GDM1 (cell line): ENCODE measurements at regions not wholly inside any gene's neighbourhood (a gene's known extent, or its start where the extent isn't known, plus 50 kb on each side); places are given as distances from the start of the nearest gene placed in this dataset.

Source experiments
- DNase-seq: peaks from one replicate; lab custom pipeline; 2025; lab: John Stamatoyannopoulos, UW

DNA sequence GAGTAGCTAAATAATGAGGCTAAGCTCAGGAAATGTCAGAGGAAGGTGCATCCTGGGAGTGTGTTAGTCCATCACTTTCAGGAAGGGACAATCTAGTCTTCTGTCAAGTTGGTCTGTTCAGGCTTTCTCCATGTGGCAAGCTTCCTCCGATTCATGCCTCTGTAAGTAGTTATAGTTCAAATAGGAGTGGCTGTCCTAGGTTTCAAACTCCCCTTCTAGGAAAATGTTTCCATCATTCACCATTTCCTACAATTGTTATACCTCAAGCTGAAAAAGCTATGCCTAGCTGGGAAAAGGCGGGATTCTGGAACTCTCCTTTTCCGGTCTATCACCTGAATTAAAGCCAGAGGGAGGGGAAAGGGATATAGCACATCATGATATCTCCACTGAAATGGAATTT lies 287.7 kb upstream of the ZSWIM2 start:
- DNase-seq, result no peak

DNA sequence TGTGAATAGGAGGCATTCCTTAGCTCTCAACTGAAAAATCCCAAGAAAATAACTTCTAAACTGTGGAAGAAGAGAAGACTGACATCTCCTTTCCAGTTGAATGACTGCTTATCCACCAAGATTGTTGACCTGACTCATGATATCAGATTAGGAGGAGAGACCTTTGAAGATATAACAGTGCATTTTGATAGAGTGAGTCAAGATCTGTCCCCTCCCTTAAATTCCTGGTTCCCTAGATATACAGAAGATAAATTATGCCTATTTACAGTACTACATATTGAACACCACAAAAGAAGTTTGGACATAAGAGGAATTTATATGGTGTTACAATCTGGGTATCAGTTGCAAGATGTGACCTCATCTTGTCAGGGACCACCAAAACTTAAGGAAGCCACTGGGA lies 285.3 kb upstream of the ZSWIM2 start:
- no peak for DNase-seq

DNA sequence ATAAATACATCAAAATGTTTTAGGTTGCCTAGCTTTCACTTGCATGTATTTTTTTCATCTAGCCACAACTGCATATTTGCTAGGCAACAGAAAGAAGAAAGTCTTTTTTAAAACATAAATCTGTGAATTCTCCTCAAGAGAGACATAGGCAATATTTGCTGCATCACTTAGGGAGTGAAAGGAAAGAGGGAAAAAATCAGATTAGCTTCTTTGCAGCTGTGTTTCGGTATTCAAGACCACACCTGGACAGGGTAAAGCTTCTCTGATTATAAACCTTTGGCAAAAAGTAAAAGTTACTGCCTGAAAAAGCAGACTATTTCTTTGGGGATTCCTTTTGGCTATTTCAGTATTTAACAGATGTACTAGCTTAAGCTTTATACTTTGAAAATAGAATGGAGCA lies 280.9 kb upstream of the ZSWIM2 start:
- no peak for DNase-seq

DNA sequence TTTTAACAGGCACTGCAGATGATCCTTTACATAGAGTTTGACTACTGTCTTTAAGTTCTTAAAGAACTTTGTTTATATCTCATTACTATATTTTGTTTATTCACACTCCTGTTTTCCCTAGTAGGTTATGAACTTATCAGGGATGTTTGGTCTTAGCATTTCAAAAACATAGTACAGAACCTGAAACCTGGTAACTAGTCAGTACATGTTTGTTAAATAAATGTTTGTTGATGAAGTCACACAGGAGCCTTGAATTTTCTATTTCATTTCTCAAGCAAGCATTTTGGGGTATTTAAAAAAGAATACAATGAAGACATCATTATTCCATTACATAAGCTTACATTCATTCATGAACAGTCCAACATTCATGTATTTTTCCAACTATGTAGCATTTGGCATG lies 280.3 kb upstream of the ZSWIM2 start:
- DNase-seq, result no peak

DNA sequence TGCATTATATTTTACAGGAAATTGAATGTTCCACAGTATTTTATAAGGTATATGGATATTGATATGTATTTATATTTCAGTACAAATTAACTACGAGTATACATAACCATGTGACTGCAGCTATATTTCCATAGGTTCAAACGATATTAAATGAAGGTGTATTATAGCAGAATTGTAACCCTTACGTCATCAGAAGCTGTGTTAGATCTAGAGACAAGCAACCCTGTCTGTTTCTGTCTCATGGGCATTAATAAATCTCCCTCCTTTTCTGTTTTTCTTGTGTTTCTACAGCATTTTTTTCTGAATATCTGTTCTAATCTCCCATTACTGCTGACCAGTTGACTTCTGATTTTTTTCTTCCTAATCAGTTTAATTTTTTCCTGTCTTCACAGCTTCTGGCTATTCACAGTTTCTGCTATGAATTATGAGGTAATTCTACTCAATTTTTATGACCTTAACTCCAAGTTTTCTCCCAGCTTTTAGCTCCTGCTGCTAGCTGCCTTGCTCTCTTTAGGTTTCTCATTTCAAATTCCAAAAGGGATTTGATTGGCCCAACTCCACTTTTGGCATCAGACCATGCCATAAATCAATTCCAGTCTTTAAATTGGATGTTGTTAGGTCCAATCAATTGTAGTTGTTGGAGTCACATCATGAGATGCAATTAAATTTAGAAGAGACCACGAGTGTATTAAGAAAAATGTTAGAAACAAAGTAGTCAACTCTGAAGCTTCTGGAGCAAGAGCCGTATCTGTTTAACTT lies 277.5 kb upstream of the ZSWIM2 start:
- DNase-seq, result no peak

DNA sequence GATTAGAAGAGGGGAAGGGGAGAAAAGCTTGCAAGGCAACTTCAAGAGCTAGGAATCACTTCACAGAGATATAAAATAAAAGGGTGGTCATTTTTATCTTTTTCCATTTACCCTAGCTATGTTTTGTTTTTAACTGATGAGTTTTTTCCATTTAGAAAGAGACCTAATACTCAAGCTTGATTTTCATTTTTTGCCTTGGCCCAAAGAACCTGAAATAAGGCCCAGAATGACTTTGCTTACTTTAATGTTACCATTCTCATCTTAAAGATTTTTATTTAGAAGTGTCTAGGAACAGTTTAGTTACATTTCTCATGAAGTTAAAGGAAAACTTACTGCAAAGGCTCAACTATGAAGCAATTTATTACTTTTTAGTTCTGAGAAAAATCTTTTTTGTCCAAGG lies 276.3 kb upstream of the ZSWIM2 start:
- DNase-seq, result no peak

DNA sequence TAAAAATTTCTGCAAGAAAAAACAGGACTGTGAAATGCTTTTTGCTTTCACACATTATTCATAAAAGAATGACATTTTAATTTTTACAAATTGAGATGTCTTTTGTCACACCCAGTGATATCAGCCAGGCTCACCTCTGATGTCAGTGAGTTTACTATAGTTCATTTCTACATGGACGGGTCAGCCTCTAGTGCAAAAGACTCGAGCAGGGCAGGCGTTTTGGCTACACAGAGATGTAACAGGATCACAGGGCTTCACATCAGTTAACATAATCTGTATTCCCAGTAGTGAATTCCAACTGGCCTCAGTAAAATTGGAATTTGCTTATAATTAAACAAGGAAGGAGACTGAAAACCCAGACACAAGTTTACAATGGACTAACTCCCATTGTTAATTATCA lies 275.6 kb upstream of the ZSWIM2 start:
- DNase-seq, result no peak

DNA sequence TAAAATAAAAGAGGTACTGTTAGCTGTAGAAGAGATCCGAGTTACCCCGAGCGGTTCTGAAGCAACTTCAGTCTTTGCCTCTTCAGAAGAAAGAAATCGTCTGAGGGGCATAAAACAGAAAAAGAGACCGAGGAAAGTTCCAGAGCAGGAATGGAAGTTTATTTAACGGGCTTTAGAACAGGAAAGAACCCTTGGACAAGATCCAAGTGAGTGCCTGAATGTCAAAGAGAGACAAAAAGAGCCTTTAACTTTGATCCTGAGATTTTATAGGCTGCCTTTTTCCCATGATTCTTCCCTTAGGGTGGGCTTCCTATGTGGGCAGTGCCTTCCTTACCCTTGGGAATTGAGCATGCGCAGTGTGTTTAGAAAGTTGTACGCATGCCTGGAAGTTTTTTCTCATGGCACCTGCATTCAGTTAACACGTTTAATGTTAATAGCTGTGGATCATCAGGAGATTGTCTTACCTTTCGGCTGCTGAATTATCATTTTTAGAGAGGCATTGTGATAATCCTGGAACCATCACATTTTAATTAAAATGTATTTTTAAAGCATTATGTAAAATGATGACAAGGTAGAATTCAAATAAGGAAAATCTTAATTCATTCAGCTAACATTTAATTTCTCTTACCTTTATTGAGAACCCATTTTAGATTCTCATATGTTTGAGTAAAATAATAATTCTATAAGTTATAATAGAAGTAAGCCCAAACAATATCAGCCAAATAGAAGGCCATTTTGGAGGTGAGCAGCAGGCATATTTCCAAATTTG lies 269.5 kb upstream of the ZSWIM2 start:
- no peak for DNase-seq

DNA sequence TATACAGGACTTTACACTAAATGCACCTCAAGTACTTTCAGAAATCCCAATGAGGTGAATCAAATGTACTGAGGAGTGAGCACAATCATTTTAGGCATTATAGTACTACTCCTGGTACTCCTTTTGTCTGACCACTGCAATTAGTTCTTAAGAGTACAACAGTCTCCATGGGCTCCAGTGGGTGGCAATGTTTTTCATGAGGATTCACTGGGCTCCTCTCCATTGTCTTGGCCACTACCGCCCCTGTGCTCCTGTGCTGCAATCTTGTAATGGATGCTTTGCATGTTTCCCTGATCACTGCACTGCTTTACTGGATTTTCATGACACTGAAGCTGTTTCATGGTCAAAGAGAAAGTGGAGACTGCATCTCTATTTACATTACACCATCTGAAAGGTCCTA lies 268.5 kb upstream of the ZSWIM2 start:
- DNase-seq, result no peak

DNA sequence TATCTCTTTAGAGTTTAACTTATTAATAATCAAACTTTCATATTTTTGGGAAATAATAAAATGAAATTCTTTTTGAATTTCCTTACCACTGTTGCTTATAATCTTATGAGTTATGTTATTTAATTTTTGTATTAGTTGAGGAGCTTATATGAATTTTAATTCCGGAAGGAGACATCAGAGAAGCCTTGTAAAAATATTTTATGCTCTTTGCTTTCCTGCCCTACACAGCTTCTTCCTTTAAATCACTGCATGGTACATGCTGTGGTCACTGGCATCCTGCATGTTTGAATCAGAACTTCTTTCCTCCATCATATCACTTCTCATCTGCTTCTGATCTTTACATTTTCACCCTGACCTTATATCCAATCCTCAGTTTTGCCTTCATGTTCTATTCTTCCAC lies 266.7 kb upstream of the ZSWIM2 start:
- no peak for DNase-seq

DNA sequence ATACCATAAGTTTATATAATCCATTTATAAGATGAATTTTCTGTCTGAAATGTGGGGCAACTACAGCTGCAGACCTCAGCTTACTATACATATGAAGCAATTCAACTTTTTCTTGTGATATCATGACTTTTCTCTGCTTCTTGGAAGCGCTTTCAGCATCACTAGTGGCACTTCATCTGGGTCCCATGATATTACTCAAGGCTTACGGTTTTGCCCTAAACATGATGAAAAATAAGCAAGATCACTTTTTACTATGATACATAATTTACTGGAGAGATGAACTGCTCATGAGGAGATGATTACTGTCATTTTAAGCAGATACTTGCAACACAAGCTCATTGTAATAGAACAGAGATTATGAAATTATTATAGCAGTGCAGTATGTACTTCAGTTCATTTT lies 258.0 kb upstream of the ZSWIM2 start:
- DNase-seq, result no peak

DNA sequence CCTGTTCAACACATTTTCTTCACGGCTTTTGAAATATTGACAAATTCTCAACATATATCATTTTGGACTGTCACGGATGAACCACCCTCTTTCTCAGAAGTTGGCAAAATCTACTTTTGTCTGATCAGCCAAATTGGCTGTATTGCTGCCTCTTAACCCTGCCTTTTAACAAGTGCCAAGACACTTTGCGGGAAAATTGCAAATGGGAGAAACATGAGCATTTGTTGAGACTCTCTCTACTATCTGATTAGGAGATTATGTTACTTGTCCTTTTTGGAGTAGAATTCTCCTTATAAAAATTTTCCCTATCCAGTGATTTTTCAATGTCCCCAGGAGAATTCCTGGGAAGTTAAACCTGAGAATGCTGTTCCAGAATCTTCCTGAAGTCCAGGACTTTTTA lies 256.2 kb upstream of the ZSWIM2 start:
- no peak for DNase-seq

DNA sequence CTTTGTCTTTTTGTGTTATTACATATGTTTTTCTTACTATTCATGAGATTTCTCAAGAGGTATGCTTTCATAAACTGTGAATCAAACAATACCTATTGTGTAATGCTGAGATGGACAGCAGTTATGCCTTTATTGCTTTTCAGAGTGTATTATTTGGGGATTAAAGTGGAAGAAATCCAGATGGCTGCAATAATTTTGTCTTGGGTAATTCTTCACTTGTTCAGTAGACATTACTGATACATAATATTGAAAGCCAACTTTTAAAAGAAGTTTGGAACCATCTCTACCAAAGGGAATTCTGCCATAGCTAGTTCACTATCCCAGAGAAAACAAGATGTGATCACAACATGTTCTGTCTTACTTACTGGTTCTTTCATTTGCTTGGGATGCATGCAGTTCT lies 253.4 kb upstream of the ZSWIM2 start:
- DNase-seq, result no peak

DNA sequence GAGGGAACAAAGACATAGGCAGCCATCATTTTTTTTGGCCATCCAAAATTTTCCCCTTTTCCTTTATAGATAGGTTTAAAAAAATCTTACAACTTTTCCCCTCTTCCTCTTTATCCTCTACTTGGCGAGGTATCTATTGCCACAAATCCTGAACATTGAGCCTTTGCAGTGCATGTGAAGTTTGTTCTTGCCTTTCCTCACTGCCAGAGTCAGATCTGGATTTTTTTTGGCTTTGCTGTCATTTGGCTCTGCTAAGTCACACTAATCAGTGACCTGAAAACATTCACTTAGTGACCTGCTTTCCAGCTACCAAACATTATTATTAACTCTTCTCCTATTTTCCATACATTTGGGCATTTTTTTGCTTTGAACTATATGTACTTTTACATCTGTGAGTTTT lies 249.2 kb upstream of the ZSWIM2 start:
- no peak for DNase-seq

DNA sequence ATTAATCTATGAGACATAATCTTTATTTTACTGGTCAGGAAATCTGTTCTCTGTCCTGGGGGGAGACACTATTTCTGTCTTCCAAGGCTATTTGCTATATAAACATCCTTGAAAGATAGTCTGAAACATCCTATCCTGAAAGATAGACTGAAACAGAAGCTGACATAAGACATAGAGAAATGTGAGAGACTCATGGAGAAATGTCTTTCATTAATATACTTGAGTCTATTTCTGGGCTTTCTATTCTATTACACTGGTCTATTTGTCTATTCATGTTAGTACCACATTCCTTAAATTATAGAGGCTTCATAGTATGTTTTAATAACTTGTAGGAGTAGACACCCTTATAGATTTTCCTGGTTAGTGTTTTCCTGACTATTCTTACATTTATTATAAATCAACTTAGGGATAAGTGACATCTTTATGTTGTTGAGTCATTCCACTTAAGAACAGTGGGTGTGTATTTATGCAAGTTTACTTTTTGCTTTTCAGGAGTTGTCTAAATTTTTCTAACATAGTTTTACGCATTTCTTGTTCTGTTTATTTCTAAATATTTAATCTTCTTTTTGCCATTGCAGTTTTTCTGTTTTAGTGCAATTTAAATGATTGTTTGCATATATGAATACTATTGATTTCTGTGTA lies 244.9 kb upstream of the ZSWIM2 start:
- no peak for DNase-seq

DNA sequence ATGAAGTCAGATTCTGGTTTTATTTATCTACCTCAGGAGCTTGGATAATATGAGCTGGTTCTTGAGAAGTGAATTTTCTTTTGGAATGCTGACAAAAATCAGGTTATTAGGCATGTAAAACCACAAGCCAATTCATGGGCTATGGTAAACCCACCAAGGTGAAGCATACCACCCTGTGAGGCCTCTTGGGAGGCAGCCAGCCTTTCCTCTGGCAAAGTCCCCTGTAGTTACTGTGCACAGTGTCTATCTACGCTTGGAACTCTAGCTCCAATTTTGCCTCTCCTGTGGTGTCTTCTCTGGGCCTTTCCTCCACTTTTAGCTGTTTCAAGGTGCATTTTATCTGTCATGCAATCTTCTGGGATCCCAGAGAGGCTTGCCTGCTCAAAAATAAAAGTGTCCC lies 242.7 kb upstream of the ZSWIM2 start:
- DNase-seq, result no peak

DNA sequence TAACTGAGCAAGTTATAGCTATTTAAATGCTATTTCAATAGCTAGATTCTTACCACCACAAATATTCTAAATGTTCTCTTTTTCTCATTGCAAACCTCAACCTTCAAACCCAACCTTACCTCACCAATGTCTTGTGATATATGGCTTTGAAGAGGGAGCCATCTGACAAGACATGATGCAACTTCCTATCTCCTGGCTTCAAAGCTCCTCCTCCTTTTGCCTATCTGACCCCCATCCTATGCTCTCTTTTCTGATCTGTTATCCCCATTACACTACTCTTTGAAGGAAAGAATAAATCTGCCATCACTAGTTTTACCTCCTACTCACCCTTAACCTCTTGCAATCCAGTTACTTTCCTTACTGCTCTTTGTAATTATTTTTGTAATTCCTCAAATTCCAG lies 235.6 kb upstream of the ZSWIM2 start:
- DNase-seq, result no peak

DNA sequence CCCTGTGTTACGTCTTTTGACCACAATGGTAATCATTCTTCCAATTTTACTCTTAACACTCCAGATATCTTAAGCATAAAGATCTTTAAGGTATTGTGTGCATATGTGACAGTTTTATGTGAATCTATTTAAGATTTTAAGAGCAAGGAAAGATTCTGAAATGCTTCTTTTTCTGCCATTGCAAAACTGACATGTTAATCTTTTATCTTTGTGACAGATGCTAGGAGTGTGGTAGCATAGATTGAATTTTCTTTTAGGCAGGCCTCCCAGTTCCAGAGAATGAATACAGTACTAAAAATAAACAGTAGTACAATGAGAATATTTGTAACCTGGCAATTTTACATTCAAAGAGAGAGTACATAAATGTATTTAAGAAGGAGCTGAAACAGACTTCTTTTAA lies 232.5 kb upstream of the ZSWIM2 start:
- no peak for DNase-seq

DNA sequence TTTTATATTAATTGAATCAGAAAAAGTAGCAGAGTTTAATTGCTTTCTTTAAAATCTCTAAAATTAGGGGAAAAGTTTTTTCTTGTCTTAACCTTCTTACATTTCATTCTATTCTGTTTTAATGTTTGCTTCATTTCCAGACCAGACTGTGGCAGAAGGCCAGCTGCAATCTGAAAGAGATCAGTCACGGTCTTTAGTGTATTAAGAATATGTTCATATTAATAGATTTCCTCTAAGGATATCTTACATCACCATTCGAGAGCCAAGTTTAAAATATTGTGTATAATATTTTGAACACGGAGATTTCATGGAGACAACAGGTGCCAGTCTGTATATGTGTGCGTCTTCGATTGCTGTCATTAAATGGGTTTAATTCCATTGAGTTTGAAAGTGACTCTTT lies 230.9 kb upstream of the ZSWIM2 start:
- no peak for DNase-seq

DNA sequence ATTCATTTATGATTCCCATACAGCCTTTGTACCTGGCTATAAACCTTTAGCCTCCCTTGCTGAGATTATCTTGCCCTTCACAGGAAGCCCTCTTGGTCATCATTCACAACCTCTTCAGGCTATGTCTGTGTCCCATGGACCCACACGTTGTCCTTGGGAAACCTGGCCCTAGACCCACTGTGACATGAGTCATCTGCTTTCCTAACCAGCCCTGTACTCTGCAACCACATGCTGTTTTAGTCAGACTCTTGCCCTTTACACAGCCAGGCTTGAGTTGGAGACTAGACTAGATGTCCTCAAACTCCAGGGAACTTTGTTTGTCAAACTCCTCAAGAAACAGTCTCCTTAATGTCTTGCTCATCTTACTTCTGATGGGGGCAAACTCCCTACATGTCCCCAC lies 229.3 kb upstream of the ZSWIM2 start:
- no peak for DNase-seq

DNA sequence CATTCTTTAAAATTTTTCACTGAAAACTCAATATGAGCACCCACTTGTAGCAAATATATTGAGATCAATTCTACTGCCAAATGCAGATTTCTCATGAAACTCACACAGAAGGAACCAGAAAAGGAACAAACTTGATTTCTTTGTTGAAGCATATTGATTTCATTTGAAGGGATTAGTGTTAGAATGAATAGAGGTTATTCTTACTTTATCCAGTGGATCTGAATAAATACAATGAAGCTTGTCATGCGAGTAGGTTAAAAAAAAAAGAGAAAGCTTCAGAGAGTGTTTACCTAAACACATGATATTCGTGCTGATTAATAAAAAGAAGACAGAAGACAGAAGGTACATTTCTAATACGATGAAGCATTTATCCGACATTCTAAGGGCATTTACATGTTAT lies 226.7 kb upstream of the ZSWIM2 start:
- no peak for DNase-seq

DNA sequence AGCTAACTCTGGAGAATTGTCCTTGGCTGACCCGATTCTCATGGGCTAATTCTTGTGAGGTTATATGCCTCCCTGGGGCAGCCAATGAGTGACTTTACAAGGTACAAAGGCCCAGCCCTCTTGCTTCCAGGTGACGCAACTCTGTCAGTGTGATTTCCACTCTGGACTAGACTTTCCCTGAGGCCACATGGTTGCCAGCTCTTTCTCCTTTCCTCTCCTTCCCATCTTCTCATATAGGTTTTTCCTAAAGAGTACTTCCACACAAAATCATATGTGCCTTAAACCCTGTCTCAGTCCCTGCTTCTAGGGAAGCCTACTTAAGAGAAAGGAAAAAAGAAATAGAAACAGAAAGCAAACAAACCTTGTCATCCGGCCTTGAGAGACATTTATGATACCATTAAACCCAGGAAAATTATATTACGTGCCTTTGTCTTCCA lies 226.2 kb upstream of the ZSWIM2 start:
- DNase-seq, result no peak

DNA sequence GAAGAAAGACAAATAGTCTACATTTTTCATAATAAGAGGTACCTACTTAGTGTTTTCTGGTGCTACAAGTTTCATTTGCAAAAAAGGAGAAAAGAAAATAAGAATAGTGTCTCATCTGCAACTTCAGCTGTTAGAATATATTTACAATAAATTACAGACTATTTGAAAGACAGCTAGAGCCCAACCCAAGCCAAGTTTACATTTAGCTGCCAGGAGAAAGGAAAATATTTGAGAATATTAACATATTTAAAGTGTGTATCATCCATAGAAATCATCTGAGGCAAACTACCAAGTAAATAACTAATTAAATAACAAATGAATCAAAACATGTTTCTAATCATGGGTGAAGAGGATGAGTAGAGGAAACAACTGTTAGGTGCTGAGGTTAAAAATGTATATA lies 209.2 kb upstream of the ZSWIM2 start:
- no peak for DNase-seq
